HK-2 (cell line): ENCODE measurements at regions not wholly inside any gene's neighbourhood (a gene's known extent, or its start where the extent isn't known, plus 50 kb on each side); places are given as distances from the start of the nearest gene placed in this dataset.
"Not testable (repeated sequence)": the region's sequence is repeated elsewhere in the genome, so short reads cannot be mapped to it uniquely, and the experiment has no call there.

Experiments
- DNase-seq: peaks from one replicate; pipeline ENCODE4 v3.0.0-alpha.2; 2018; ENCODE audit not compliant: unreplicated experiment

DNA sequence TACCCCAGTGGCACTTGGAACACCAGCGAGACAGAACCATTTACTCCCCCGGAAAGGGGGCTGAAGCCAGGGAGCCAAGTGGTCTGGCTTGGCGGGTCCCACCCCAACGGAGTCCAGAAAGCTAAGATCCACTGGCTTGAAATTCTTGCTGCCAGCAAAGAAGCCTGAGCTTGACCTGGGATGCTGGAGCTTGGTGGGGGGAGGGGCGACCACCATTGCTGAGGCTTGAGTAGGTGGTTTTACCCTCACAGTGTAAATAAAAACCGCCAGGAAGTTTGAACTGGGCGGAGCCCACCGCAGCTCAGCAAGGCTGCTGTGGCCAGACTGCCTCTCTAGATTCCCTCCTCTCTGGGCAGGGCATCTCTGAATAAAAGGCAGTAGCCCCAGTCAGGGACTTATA, 62.8 kb downstream of the RPS24 start:
- DNase-seq, result not testable (repeated sequence)

DNA sequence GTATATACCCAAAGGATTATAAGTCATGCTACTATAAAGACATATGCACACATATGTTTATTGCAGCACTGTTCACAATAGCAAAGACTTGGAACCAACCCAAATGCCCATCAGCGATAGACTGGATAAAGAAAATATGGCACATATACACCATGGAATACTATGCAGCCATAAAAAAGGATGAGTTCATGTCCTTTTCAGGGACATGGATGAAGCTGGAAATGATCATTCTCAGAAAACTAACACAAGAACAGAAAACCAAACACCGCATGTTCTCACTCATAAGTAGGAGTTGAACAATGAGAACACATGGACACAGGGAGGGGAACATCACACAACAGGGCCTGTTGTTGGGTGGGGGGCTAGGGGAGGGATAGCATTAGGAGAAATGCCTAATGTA, 68.9 kb downstream of the RPS24 start:
- DNase-seq, result not testable (repeated sequence)

DNA sequence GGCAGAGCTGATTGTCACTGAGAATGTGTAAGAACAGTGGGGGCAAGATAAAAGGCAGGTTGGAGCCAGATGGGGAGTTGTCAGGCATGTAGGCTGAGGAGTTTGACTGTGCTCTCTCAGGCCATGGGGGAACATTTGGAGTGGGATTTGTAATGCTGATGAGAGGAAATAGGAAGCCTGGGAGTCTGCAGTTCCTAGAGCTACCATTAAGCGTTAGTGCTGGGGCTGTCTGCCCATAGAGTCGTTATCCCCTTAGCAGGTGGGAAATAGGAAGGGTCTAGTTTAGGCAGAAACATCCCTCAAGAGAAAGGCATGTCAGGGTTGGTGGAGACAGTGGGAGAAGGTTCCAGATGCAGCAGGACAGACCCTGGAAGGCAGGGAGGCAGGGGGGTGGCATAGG, 75.5 kb downstream of the RPS24 start:
- DNase-seq, result no peak

DNA sequence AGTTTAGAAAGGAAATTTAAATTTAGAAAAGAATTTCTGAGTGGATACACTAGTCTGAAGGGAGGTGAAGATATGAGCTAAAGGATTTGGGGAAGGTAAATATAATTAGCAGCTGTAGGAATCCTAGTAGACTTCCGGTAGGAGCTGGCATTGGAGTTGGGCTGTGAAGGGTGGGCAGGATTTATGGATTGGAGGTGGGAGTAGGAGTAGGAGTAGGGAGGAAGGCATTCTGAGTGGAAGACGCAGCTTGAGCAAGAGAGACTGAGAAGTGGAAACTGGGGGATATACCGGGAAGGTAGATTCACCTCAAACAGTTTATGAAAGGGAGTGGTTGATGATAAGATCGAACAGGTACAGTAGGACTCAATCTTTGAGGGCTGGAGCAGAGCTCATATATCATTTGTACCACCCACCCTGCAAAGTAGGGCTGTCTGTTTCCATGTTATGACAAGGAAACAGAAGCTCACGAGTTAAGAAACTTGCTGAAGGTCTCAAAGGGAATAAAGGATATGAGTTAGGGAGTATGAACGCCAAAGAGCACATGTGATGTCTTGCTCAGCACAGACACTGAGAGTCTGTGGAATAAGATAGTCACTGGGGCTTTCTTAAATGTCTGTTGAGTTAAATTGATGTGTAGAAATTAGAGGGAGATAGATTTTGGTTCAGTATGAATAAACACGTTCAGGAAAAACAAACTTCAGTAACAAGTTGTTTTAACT, 81.6 kb downstream of the RPS24 start:
- no peak for DNase-seq

GRCh38 chr10:78116361-78116760, 82.7 kb downstream of the RPS24 start:
- no peak for DNase-seq

DNA sequence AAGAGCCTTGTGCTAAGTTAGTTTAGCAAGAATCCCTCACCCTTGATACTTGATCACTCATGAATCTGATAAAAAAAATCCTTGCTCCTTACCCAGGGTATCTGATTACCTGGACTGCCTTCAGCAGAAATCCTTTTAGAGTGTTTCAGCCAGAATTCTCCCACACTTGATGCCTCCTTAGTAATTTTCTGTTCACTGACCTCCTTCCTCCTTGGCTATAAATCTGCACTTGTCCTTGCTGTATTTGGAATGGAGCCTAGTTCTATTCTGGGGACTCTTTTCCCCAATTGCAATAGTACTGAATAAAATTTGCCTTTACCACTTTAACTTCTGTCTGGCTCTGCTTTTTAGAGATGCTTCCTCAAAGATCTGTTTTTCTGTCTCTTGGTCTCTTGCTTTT, 84.9 kb downstream of the RPS24 start:
- DNase-seq, result no peak

DNA sequence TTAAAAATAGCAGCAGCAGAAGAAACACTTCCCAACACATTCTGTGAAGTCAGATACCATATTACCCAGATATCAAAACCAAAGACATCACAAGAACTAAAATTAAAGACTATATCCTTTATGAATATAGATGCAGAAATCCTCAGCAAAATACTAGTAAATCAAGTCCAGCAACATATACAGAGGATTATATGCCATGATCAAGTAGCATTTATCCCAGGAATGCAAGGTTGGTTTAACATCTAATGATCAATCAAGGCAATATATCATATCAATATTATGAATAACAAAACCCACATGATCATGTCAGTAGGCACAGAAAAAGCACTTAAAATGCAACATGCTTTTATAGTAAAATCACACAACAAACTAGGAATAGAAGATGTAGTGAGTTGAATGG, 88.1 kb downstream of the RPS24 start:
- no peak for DNase-seq

DNA sequence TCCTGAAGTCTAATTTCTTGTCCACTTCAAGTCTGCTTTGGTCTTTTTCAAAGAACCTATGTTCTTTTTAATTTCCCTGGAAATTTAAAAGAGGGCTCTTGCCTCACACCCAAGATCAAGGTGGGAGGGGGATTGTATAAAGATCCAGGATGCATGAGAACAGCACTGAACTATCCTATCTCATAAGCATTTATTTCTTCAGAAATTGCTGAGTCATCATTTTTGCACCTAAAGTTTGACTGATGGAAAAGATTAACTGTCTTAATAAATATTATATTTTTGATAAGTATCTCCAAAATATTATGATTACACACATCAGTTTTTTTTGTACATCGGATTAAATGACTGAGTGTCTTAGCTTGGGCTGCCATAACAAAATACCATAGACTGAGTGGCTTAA, 90.5 kb downstream of the RPS24 start:
- DNase-seq, result no peak

DNA sequence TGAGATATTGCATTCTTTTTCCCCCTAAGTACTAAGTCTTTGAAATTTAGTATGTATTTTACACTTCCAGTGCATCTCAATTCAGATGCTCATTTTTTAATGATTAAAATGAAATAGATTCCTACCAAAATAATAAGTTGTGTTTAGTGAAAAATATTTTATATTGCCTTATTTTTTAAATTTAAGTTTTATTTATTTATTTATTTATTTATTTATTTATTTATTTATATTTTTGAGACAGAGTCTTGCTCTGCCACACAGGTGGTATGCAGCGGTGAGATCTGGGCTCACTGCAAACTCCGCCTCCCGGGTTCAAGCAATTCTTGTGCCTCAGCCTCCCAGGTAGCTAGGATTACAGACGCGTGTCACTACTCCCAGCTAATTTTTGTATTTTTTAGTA, 95.5 kb downstream of the RPS24 start:
- DNase-seq, result no peak

GRCh38 chr10:78130966-78131710, 97.5 kb downstream of the RPS24 start:
- DNase-seq, result no peak

DNA sequence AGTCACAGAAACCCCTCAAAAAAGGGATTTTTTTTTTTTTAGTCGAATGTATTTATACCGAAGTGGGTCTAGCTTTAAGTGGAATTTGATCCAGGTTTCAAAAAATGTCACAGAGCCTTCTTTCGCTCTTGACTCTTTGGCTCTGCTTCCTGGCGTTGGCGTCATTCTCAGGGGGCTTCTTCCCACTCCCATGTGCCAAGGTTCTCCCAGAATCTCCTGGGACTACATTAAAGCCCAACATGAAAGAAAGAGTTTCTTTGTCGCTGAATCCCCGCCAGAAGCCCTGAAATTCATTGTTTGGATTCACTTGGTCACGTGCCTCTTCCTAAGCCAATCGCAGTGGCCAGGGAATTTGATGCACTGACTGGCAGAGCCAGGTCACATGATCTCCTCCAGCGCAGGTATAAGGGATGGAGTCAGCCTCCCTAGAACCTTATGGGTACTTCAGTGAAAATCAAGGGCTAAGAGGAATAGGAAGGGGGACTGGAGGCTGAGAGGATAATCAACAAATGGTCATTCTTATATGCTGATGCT, 101.2 kb downstream of the RPS24 start:
- DNase-seq, result no peak

- DNase-seq, result no peak
These were observed 103.5 kb downstream of the RPS24 start for GRCh38 chr10:78137147-78137546.

DNA sequence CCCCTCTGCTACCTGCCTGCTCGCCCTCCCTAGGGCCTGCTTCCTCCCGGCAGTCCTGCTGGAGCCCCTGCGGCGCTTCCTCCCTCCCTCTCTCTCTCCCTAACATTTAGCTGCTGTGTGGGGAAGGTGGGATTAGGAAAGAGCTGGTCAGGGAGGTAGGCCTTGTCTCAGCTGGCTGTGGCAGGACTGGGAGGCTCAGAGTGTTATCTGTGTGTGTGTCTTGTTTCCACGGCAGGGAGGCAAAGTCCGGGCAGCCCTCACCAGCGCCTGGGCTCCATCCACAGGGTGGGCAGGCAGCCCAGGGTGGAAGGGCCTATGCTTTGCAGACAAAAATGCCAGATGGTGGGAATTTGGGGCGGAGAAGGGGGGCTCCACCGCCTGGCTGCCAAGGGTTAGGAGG, 105.7 kb downstream of the RPS24 start:
- DNase-seq, result no peak

- DNase-seq, result no peak
These were observed 106.5 kb downstream of the RPS24 start for GRCh38 chr10:78140066-78140630.

DNA sequence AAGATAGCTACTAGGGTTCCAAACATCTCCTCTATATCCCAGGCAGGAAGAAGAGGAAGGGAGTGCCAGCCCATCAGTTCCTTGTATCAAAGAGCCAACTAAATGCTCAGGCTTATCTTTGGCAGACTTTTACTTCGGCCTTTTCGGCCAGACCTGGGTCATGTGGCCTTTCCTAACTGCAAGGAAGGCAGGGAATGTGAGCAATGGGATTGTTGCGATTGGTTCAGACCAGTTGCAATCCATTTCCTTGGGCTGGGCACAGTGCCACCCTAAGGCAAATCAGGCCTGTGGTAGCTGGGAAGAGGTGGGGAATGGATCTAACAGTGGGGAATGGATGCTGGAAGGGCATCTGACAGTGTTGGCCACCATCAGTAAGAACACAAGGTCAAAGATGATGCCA, 109.9 kb downstream of the RPS24 start:
- DNase-seq, result no peak

GRCh38 chr10:78146200-78146599, 112.5 kb downstream of the RPS24 start:
- no peak for DNase-seq

DNA sequence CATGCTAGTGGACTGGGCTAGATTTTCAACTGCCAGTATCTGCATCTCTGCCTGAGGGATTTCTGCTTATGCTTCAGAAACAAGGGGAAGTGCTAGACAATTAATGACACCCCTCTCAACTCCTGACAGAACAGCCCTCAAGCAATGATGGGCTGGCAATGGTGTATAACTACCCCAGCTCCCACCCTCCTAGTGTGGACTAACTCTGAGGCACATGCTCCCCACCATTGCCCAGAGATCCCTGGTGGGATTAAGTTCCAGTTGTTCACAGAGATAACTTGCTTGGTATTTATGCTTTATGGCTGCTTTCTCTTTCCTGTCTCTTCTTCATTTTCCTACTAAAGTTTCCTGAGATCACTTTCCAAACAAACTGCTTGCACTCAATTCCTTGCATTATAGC, 113.5 kb downstream of the RPS24 start:
- DNase-seq, result no peak

- DNase-seq, result no peak
These were observed 114.7 kb downstream of the RPS24 start for GRCh38 chr10:78148216-78148960.

GRCh38 chr10:78148961-78149612, 115.4 kb downstream of the RPS24 start:
- DNase-seq, result no peak

GRCh38 chr10:78150756-78151155, 117.1 kb downstream of the RPS24 start:
- DNase-seq, result no peak

DNA sequence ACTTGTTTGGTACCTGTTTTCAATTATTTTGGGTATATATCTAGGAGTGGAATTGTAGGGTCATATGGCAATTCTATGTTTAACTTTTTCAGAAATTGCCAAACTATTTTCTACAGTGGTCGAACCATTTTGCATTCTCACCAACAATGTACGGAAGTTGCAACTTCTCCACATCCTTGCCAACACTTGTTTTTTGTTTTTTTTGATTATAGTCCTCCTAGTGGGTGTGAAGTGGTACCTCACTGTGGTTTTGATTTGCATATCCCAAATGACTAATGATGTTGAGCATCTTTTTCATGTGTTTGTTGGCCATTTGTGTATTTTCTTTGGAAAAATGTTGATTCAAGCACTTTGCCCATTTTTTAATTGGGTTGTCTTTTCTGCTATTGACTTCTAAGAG, 122.1 kb downstream of the RPS24 start:
- DNase-seq, result no peak

DNA sequence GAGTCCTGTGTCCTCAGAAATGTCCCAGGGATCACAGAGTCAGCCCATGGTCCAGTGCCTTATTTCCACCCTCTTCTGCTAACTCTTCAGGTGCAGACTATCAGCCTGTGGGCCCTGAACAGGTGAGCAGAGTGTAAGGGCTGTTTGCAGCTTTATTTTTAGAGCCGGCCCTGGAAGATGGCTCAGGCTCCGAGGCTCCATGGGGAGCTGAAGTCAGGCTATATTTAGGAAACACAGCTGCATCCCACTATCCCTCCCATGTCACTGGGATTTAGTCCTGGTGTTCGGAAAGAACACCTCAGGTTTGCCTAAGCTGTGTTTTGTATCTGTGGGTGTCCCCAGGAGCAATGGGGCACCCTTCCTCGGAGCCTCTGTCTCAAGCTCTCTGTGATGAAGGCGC, 126.9 kb downstream of the RPS24 start:
- no peak for DNase-seq
